ENCODE measurements at regions not wholly inside any gene's neighbourhood (a gene's known extent, or its start where the extent isn't known, plus 50 kb on each side); places are given as distances from the start of the nearest gene placed in this dataset.

GRCh38 chr3:158992463-158992862 is 190.6 kb downstream of the MFSD1 start:
- no peak for TF ChIP-seq POLR2A (IDR thresholded peaks at IDR 0.05; ENCODE audit: borderline replicate concordance, extremely low read depth, insufficient read depth, insufficient read length)
- no peak for TF ChIP-seq CTCF (IDR thresholded peaks at IDR 0.05 in 2 of 3, conservative IDR thresholded peaks at IDR 0.05 in 1 of 3; ENCODE audit: borderline replicate concordance in 1 of 3, insufficient read depth in 1 of 3, low read depth in 2 of 3, low read length in 2 of 3)
- no peak for TF ChIP-seq JUND (IDR thresholded peaks at IDR 0.05)
- TF ChIP-seq CEBPB (IDR thresholded peaks at IDR 0.05; ENCODE audit: low read depth): no peak
- TF ChIP-seq EZH2 (IDR thresholded peaks at IDR 0.05): no peak
- no peak for TF ChIP-seq POLR2AphosphoS5 (IDR thresholded peaks at IDR 0.05; ENCODE audit: low read depth, low read length)
- no peak for TF ChIP-seq EGR1 (IDR thresholded peaks at IDR 0.05; ENCODE audit: low read depth)
- no peak for TF ChIP-seq SP1 (IDR thresholded peaks at IDR 0.05; ENCODE audit: low read depth)
- no peak for TF ChIP-seq RAD21 (IDR thresholded peaks at IDR 0.05; ENCODE audit: low read depth)
- TF ChIP-seq ZNF274 (IDR thresholded peaks at IDR 0.05; ENCODE audit: low read depth, low read length): no peak
- no peak for TF ChIP-seq EZH2phosphoT487 (IDR thresholded peaks at IDR 0.05; ENCODE audit: borderline replicate concordance)

Data from HCT116 (cell line).